CD4-positive, alpha-beta T cell (primary cell): ENCODE measurements at regions not wholly inside any gene's neighbourhood (a gene's known extent, or its start where the extent isn't known, plus 50 kb on each side); places are given as distances from the start of the nearest gene placed in this dataset.

Experiments
- ATAC-seq: fragments of 200-7000 bp; cut with Tn5 transposase; one replicate; pipeline ENCODE4 v1.10.0; 2022; ENCODE audit warnings: mild to moderate bottlenecking; ENCODE audit not compliant: poor library complexity
- CTCF ChIA-PET: fragments of 350-600 bp; sonication (Branson Sonifier 250); formaldehyde crosslinking; loops from one replicate; lab custom pipeline; 2021; ENCODE audit warnings: antibody characterized with exemption, inconsistent platforms; lab: Charles Lee
- POLR2A ChIA-PET: fragments of 350-600 bp; sonication (Branson Sonifier 250); formaldehyde crosslinking; loops from one replicate; lab custom pipeline; 2021; ENCODE audit warnings: antibody characterized with exemption, inconsistent platforms; lab: Charles Lee
- DNase-seq, 14 experiments: peaks; one replicate each; pipeline ENCODE4 v3.0.0-alpha.2; 2013 to 2020; ENCODE audit warnings: mixed read lengths in 2 of 14
- H3K27ac ChIP-seq, 2 donors: one replicate each; pipeline versions ENCODE4 v1.5.1 to v1.7.0; 2013; ENCODE audit warnings: low read length in 2 of 2, low read depth in 1 of 2, mild to moderate bottlenecking in 1 of 2
- H3K27me3 ChIP-seq, 2 experiments: 1 replicate in 1 of 2; 2 replicates in 1 of 2; pipeline versions ENCODE4 v1.6.1 to v1.7.0; 2013; ENCODE audit warnings: low read length in 2 of 2, control low read depth in 1 of 2, mild to moderate bottlenecking in 1 of 2, moderate library complexity in 1 of 2; ENCODE audit not compliant: insufficient read depth in 2 of 2, control insufficient read depth in 1 of 2
- H3K36me3 ChIP-seq: one replicate; pipeline ENCODE4 v1.6.1; 2013; ENCODE audit warnings: low read length, control low read depth; ENCODE audit not compliant: insufficient read depth
- H3K4me1 ChIP-seq: one replicate; pipeline ENCODE4 v1.6.1; 2013; ENCODE audit warnings: low read length, control low read depth; ENCODE audit not compliant: insufficient read depth
- H3K4me3 ChIP-seq: one replicate; pipeline ENCODE4 v1.5.1; 2013; ENCODE audit warnings: mild to moderate bottlenecking, low read length, moderate library complexity
- H3K9me3 ChIP-seq, 2 experiments: 1 replicate in 1 of 2; 2 replicates in 1 of 2; pipeline versions ENCODE4 v1.6.1 to v1.7.0; 2013; ENCODE audit warnings: low read length in 2 of 2, mild to moderate bottlenecking in 2 of 2, control low read depth in 1 of 2, moderate library complexity in 1 of 2; ENCODE audit not compliant: control insufficient read depth in 1 of 2, insufficient read depth in 1 of 2
- H3K27ac Mint-ChIP-seq: one replicate; pipeline ENCODE4 v1.8.0; 2020; ENCODE audit warnings: mixed read lengths
- H3K27me3 Mint-ChIP-seq: one replicate; pipeline ENCODE4 v1.8.0; 2021; ENCODE audit warnings: mixed read lengths
- H3K36me3 Mint-ChIP-seq: one replicate; pipeline ENCODE4 v1.8.0; 2021; ENCODE audit warnings: low read depth, mixed read lengths
- H3K4me1 Mint-ChIP-seq: one replicate; pipeline ENCODE4 v1.8.0; 2021; ENCODE audit warnings: low read depth, mixed read lengths
- H3K4me3 Mint-ChIP-seq: one replicate; pipeline ENCODE4 v1.8.0; 2020; ENCODE audit warnings: mild to moderate bottlenecking, mixed read lengths
- H3K9me3 Mint-ChIP-seq: one replicate; pipeline ENCODE4 v1.8.0; 2020; ENCODE audit warnings: mixed read lengths
- intact Hi-C, 2 experiments: fragments of 100-400 bp; cut with DNase I in 1 of 2; cut with micrococcal nuclease in 1 of 2; formaldehyde crosslinking; loops; one replicate each; pipeline versions ENCODE4 v1.15.1 to v1.9.0; 2023 to 2025; cut with DNase I, micrococcal nuclease
- TF ChIP-seq, protein P1 (sequence below): fragments of 200-600 bp; IDR thresholded peaks from one replicate; pipeline ENCODE4 v1.8.0; 2022; ENCODE audit warnings: antibody characterized with exemption, mild to moderate bottlenecking

DNA sequence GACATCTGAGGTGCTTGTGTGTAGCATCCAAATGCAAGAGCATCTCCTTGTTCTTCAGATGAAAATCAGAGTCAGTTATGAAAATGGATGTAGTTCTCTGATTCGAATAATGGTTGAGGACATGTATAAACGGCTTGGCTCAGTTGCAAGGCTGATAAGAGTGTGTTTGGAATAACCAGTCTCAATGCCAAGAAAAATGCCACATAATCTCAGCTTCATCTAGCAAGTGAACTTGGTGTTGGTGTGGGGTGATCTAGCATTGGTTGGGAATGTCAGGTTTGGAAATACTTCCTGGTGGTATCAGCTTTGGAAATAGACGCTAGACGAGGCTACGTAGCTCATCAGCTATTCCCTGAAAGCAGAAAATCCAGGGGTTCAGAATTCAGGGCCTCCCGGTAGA lies 362.0 kb downstream of the FGF9 start:
- ChIA-PET POLR2A (interaction anchor here (0.9 kb wide), 1 partner anchor 20 kb away, joined by 3 read pairs; no protein-coding TSS in a partner anchor), CTCF (no interaction called here)
- Mint-ChIP-seq H3K4me3 (no peak overlapping the region), H3K27me3 (peaks cover 4% of the 10 kb centered on the region), H3K4me1 (no peaks in the 10 kb centered on the region), H3K27ac (no peak overlapping the region), H3K36me3 (no peaks in the 10 kb centered on the region), H3K9me3 (no peaks in the 10 kb centered on the region)
- Histone ChIP-seq H3K4me3 (no peak overlapping the region), H3K9me3 (no peaks in the 10 kb centered on the region), H3K27me3 (no peaks in the 10 kb centered on the region), H3K27ac (no peak overlapping the region), H3K36me3 (no peaks in the 10 kb centered on the region), H3K4me1 (no peaks in the 10 kb centered on the region)
- DNase-seq (no peak), ATAC-seq (no peak)
- TF ChIP-seq, protein P1, sequence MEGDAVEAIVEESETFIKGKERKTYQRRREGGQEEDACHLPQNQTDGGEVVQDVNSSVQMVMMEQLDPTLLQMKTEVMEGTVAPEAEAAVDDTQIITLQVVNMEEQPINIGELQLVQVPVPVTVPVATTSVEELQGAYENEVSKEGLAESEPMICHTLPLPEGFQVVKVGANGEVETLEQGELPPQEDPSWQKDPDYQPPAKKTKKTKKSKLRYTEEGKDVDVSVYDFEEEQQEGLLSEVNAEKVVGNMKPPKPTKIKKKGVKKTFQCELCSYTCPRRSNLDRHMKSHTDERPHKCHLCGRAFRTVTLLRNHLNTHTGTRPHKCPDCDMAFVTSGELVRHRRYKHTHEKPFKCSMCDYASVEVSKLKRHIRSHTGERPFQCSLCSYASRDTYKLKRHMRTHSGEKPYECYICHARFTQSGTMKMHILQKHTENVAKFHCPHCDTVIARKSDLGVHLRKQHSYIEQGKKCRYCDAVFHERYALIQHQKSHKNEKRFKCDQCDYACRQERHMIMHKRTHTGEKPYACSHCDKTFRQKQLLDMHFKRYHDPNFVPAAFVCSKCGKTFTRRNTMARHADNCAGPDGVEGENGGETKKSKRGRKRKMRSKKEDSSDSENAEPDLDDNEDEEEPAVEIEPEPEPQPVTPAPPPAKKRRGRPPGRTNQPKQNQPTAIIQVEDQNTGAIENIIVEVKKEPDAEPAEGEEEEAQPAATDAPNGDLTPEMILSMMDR, result no peak
- intact Hi-C loops, result no loop called here

DNA sequence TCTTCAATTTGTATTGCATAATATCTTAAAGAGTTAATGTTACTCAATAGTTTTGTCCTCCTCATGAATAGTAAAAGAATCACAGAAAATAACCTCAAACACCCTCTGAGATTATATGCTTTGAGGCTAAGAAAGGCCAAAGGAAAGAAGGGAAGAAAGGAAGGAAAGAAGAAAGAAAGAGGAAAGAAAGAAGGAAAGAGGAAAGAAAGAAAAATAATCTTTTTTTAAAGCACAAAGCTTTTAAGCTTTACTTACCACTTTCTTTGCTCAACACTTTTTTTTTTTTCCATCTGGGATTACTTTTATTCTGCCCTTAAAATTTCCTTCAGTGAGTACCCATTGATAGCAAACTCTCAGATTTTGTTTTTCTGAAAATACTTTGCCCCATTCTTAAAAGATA lies 369.1 kb downstream of the FGF9 start:
- H3K4me3 Mint-ChIP-seq, result no peak overlapping the region
- H3K9me3 Mint-ChIP-seq, result no peaks in the 10 kb centered on the region
- no peaks in the 10 kb centered on the region for H3K27me3 Mint-ChIP-seq
- no peak overlapping the region for H3K27ac Mint-ChIP-seq
- TF ChIP-seq, protein P1, result no peak
- no peak for ATAC-seq
- intact Hi-C loops, result no loop called here
- no peaks in the 10 kb centered on the region for H3K36me3 Mint-ChIP-seq
- Histone ChIP-seq H3K36me3 (no peaks in the 10 kb centered on the region), H3K27me3 (no peaks in the 10 kb centered on the region), H3K4me1 (no peaks in the 10 kb centered on the region), H3K4me3 (no peak overlapping the region), H3K9me3 (peaks cover 0 to 7% of the 10 kb centered on the region in 2 experiments), H3K27ac (no peak overlapping the region)
- no peaks in the 10 kb centered on the region for H3K4me1 Mint-ChIP-seq
- POLR2A ChIA-PET, result interaction anchor here (1.4 kb wide), 1 partner anchor 28 kb away, joined by 4 read pairs; no protein-coding TSS in a partner anchor
- no peak for DNase-seq
- CTCF ChIA-PET, result no interaction called here

DNA sequence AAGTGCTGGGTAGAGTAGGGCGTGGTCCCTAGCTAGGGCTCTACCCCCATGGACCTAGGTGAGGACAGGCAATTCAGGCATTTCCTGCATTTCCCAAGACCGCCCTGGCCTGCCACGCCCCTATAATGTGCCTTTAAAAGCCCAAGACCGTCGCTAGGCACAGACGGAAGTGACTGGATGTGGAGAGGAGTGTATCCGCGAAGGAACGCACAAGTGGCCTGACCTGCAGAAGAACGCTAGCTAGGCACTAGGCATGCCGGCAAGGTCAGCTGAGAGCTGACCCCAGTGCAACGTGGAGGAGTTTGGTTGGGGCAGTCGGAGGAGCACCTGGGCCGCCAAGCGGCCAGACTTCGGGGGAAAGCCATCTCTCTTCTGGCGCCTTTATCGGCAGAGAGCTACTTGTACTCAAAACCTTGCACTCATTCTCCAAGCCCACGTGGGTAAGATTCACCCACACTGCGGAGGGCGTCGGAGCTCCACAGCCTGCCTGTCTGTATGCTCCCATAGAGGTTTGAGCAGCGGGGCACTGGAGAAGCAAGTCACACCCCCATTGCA lies 370.0 kb downstream of the FGF9 start:
- Histone ChIP-seq H3K36me3 (no peaks in the 10 kb centered on the region), H3K4me1 (no peaks in the 10 kb centered on the region), H3K4me3 (peak overlapping the region; percentile 31), H3K27ac (no peak overlapping the region), H3K9me3 (peaks cover 0 to 7% of the 10 kb centered on the region in 2 experiments), H3K27me3 (no peaks in the 10 kb centered on the region)
- intact Hi-C loops, result no loop called here
- ATAC-seq (peak; percentile 76), DNase-seq (peak in 3 of 14 experiments; percentile 12 to 43 (median 31))
- no peaks in the 10 kb centered on the region for H3K36me3 Mint-ChIP-seq
- ChIA-PET POLR2A (interaction anchor here (1.4 kb wide), 1 partner anchor 27 kb away, joined by 4 read pairs; no protein-coding TSS in a partner anchor), CTCF (interaction anchor here (0.8 kb wide), 1 partner anchor 403 kb away, joined by 3 read pairs; no protein-coding TSS in a partner anchor)
- no peaks in the 10 kb centered on the region for H3K27me3 Mint-ChIP-seq
- H3K4me1 Mint-ChIP-seq, result no peaks in the 10 kb centered on the region
- H3K27ac Mint-ChIP-seq, result peak overlapping the region; percentile 12
- peak overlapping the region; percentile 91 for H3K4me3 Mint-ChIP-seq
- H3K9me3 Mint-ChIP-seq, result no peaks in the 10 kb centered on the region
- TF ChIP-seq, protein P1, result no peak
